GM12878 (cell line): ENCODE measurements at regions not wholly inside any gene's neighbourhood (a gene's known extent, or its start where the extent isn't known, plus 50 kb on each side); places are given as distances from the start of the nearest gene placed in this dataset.

Source experiments
- ATAC-seq: fragments of 200-7000 bp; cut with Tn5 transposase; 3 replicates; pipeline ENCODE4 v1.9.1; 2020; ENCODE audit warnings: mild to moderate bottlenecking, moderate library complexity
- BruUV-seq: library from RNA; stranded (reverse); fragments of 400-500 nt; replicated peaks from 2 replicates; lab custom pipeline; 2021; lab: Mats Ljungman, UMichigan
- CTCF ChIA-PET: fragments of 300-600 bp; sonication (Branson Sonifier 250); formaldehyde crosslinking; extraction: SDS; loops from one replicate; lab custom pipeline; 2021; ENCODE audit warnings: inconsistent platforms; lab: Yijun Ruan, JAX
- POLR2A ChIA-PET: fragments of 350-600 bp; formaldehyde crosslinking; extraction: SDS; loops from one replicate; lab custom pipeline; 2021; ENCODE audit warnings: inconsistent platforms; lab: Charles Lee
- RAD21 ChIA-PET: fragments of 300-600 bp; sonication (Branson Sonifier 250); formaldehyde crosslinking; loops from one replicate; lab custom pipeline; 2023; ENCODE audit warnings: antibody characterized with exemption; ENCODE audit not compliant: unreplicated experiment; lab: Charles Lee
- SMC1A ChIA-PET: fragments of 300-600 bp; sonication (Branson Sonifier 250); formaldehyde crosslinking; loops from one replicate; lab custom pipeline; 2023; ENCODE audit not compliant: unreplicated experiment, uncharacterized antibody; lab: Charles Lee
- DNase-seq: peaks from one replicate; pipeline ENCODE4 v3.0.0-alpha.2; 2011; ENCODE audit warnings: low read depth, low spot score
- FAIRE-seq: peaks from 3 replicates; lab custom pipeline; 2011; peaks lifted over from hg19 to GRCh38; lab: Jason Lieb, UNC
- H2AFZ ChIP-seq: 2 replicates; pipeline ENCODE4 v1.6.0; 2011; ENCODE audit warnings: low read depth, low read length, control low read depth; ENCODE audit not compliant: control insufficient read depth
- H3K27ac ChIP-seq: 2 replicates; pipeline ENCODE4 v1.5.1; 2011; ENCODE audit warnings: control low read depth; ENCODE audit not compliant: control insufficient read depth, insufficient read depth
- H3K27me3 ChIP-seq, 2 experiments: replicated peaks in 1 of 2; 2 replicates each; pipeline versions ENCODE4 v1.6.0 to v1.6.1; 2011; ENCODE audit warnings: low read length in 1 of 2; ENCODE audit not compliant: control insufficient read depth in 2 of 2, insufficient read depth in 2 of 2
- H3K36me3 ChIP-seq, 2 experiments: 2 replicates each; pipeline ENCODE4 v1.5.1; 2011; ENCODE audit warnings: low read length in 1 of 2; ENCODE audit not compliant: control insufficient read depth in 2 of 2, insufficient read depth in 2 of 2
- H3K4me1 ChIP-seq: 2 replicates; pipeline ENCODE4 v1.6.1; 2011; ENCODE audit warnings: mild to moderate bottlenecking, low read length, moderate library complexity, mixed read lengths; ENCODE audit not compliant: control insufficient read depth, insufficient read depth
- H3K4me2 ChIP-seq: 2 replicates; pipeline ENCODE4 v1.6.0; 2011; ENCODE audit warnings: control low read depth; ENCODE audit not compliant: control insufficient read depth, insufficient read depth
- H3K4me3 ChIP-seq: fragments of 200-600 bp; sonication (generic); 2 replicates; pipeline ENCODE4 v1.5.1; 2016
- H3K79me2 ChIP-seq: 2 replicates; pipeline ENCODE4 v1.6.0; 2011; ENCODE audit warnings: low read length; ENCODE audit not compliant: control insufficient read depth, insufficient read depth
- H3K9ac ChIP-seq: 2 replicates; pipeline ENCODE4 v1.8.0; 2011; ENCODE audit warnings: low read length, control low read depth, mixed read lengths; ENCODE audit not compliant: control insufficient read depth, insufficient read depth
- H3K9me3 ChIP-seq: replicated peaks from 3 replicates; pipeline ENCODE4 v1.5.1; 2011; ENCODE audit warnings: mild to moderate bottlenecking, low read length; ENCODE audit not compliant: control insufficient read depth, insufficient read depth
- H4K20me1 ChIP-seq: 2 replicates; pipeline ENCODE4 v1.6.0; 2011; ENCODE audit not compliant: control insufficient read depth, insufficient read depth
- ASH2L ChIP-seq: fragments of 300-600, 200-600 bp; sonication (generic); IDR thresholded peaks from 2 replicates; pipeline ENCODE4 v1.6.1; 2017; ENCODE audit warnings: low read depth, mild to moderate bottlenecking, borderline replicate concordance
- CBFB ChIP-seq: IDR thresholded peaks from 2 replicates; pipeline ENCODE4 v1.6.1; 2016; ENCODE audit warnings: antibody characterized with exemption, low read depth
- CHD4 ChIP-seq: fragments of 200-600 bp; sonication (generic); IDR thresholded peaks from 2 replicates; pipeline ENCODE4 v1.6.1; 2016; ENCODE audit warnings: mild to moderate bottlenecking
- RB1 ChIP-seq: fragments of 450-650 bp; formaldehyde crosslinking; IDR thresholded peaks from 2 replicates; pipeline ENCODE4 v1.6.1; 2017; ENCODE audit warnings: mild to moderate bottlenecking, borderline replicate concordance
- WGBS: methylation state at CpG from one replicate; pipeline ENCODE4 v1.1.6; 2016; ENCODE audit warnings: low lambda C conversion rate; ENCODE audit not compliant: insufficient replicate concordance, insufficient coverage; ENCODE audit errors: missing lambda C conversion rate; 5-methylcytosine and 5-hydroxymethylcytosine counted together
- in situ Hi-C: fragments of 300-500 bp; cut with MboI; formaldehyde crosslinking; loops from 9 replicates; pipeline ENCODE4 v1.14.3; 2018; ENCODE audit warnings: mixed read lengths
- intact Hi-C: fragments of 100-400 bp; cut with micrococcal nuclease; formaldehyde crosslinking; loops from one replicate; pipeline ENCODE4 v1.14.2; 2022; ENCODE audit not compliant: unreplicated experiment

GRCh38 chrX:118167361-118167760 lies 50.8 kb upstream of the KLHL13 start:
- Histone ChIP-seq H3K4me1 (no peaks in the 10 kb centered on the region), H3K4me2 (no peak overlapping the region), H2AFZ (no peak overlapping the region), H3K27me3 (no peaks in the 10 kb centered on the region), H3K36me3 (no peaks in the 10 kb centered on the region), H3K27ac (no peak overlapping the region), H3K9ac (no peak overlapping the region), H3K79me2 (no peaks in the 10 kb centered on the region), H4K20me1 (no peaks in the 10 kb centered on the region), H3K4me3 (no peak overlapping the region), H3K9me3 (no peaks in the 10 kb centered on the region; the same call in 2 of the 3 replicates)
- BruUV-seq = no TSS peak
- no peak for DNase-seq
- intact Hi-C loops = no loop called here
- RAD21 ChIA-PET = no interaction called here
- no peak for TF ChIP-seq ASH2L
- POLR2A ChIA-PET = no interaction called here
- no peak for FAIRE-seq
- SMC1A ChIA-PET = interaction anchor here (0.6 to 1.2 kb wide), 2 partner anchors 12 to 72 kb away, joined by 3 read pairs; no protein-coding TSS in a partner anchor
- WGBS = 100% methylated on average over 1 of the region's 1 CpG
- CTCF ChIA-PET = no interaction called here
- in situ Hi-C loops = no loop called here
- ATAC-seq = no peak

- no peaks in the 10 kb centered on the region for H3K4me1 ChIP-seq
- no peak overlapping the region for H3K27ac ChIP-seq
- ChIA-PET RAD21 (no interaction called here), CTCF (no interaction called here), POLR2A (no interaction called here), SMC1A (no interaction called here)
- H3K27me3 ChIP-seq = no peaks in the 10 kb centered on the region
- H4K20me1 ChIP-seq = no peaks in the 10 kb centered on the region
- DNase-seq (no peak), ATAC-seq (no peak), FAIRE-seq (no peak)
- no peaks in the 10 kb centered on the region; the same call in 2 of the 3 replicates for H3K9me3 ChIP-seq
- no peak overlapping the region for H3K4me2 ChIP-seq
- H3K9ac ChIP-seq = no peak overlapping the region
- no peak overlapping the region for H3K4me3 ChIP-seq
- no peaks in the 10 kb centered on the region for H3K79me2 ChIP-seq
- BruUV-seq = no TSS peak
- in situ Hi-C loops (no loop called here), intact Hi-C loops (no loop called here)
- TF ChIP-seq RB1 (no peak), CBFB (no peak), CHD4 (no peak)
- no peak overlapping the region for H2AFZ ChIP-seq
- H3K36me3 ChIP-seq = no peaks in the 10 kb centered on the region
These were observed 54.7 kb upstream of the KLHL13 start for GRCh38 chrX:118171356-118171755.
